Ishikawa (cell line): ENCODE measurements at regions not wholly inside any gene's neighbourhood (a gene's known extent, or its start where the extent isn't known, plus 50 kb on each side); places are given as distances from the start of the nearest gene placed in this dataset.

Experiments used
- CEBPB ChIP-seq: IDR thresholded peaks from 2 replicates; pipeline ENCODE4 v1.6.1; 2012
- CREB1 ChIP-seq: IDR thresholded peaks from 2 replicates; pipeline ENCODE4 v1.6.1; 2012; ENCODE audit warnings: low read depth
- EP300 ChIP-seq: IDR thresholded peaks from 2 replicates; pipeline ENCODE4 v1.6.1; 2012; ENCODE audit warnings: borderline replicate concordance
- FOXM1 ChIP-seq: IDR thresholded peaks from 2 replicates; pipeline ENCODE4 v1.6.1; 2012; ENCODE audit warnings: low read depth, borderline replicate concordance
- NFIC ChIP-seq: IDR thresholded peaks from 2 replicates; pipeline ENCODE4 v1.6.1; 2012
- RAD21 ChIP-seq: IDR thresholded peaks from 2 replicates; pipeline ENCODE4 v1.6.1; 2012; ENCODE audit warnings: low read depth
- TAF1 ChIP-seq: IDR thresholded peaks from 2 replicates; pipeline ENCODE4 v1.6.1; 2012; ENCODE audit warnings: low read depth, mild to moderate bottlenecking
- TCF12 ChIP-seq: IDR thresholded peaks from 2 replicates; pipeline ENCODE4 v1.6.1; 2012; ENCODE audit warnings: low read depth
- YY1 ChIP-seq: IDR thresholded peaks from 2 replicates; pipeline ENCODE4 v1.6.1; 2012; ENCODE audit warnings: low read depth
- ZBTB7A ChIP-seq: IDR thresholded peaks from 2 replicates; pipeline ENCODE4 v1.6.1; 2012; ENCODE audit warnings: low read depth
- TF ChIP-seq, protein P1 (sequence below): IDR thresholded peaks from 2 replicates; pipeline ENCODE4 v1.6.1; 2012; ENCODE audit warnings: low read depth, mild to moderate bottlenecking
- TF ChIP-seq, protein P2 (sequence below): IDR thresholded peaks from 2 replicates; pipeline ENCODE4 v1.6.1; 2012
- TF ChIP-seq, protein P3 (sequence below): IDR thresholded peaks from 2 replicates; pipeline ENCODE4 v1.6.1; 2012

DNA sequence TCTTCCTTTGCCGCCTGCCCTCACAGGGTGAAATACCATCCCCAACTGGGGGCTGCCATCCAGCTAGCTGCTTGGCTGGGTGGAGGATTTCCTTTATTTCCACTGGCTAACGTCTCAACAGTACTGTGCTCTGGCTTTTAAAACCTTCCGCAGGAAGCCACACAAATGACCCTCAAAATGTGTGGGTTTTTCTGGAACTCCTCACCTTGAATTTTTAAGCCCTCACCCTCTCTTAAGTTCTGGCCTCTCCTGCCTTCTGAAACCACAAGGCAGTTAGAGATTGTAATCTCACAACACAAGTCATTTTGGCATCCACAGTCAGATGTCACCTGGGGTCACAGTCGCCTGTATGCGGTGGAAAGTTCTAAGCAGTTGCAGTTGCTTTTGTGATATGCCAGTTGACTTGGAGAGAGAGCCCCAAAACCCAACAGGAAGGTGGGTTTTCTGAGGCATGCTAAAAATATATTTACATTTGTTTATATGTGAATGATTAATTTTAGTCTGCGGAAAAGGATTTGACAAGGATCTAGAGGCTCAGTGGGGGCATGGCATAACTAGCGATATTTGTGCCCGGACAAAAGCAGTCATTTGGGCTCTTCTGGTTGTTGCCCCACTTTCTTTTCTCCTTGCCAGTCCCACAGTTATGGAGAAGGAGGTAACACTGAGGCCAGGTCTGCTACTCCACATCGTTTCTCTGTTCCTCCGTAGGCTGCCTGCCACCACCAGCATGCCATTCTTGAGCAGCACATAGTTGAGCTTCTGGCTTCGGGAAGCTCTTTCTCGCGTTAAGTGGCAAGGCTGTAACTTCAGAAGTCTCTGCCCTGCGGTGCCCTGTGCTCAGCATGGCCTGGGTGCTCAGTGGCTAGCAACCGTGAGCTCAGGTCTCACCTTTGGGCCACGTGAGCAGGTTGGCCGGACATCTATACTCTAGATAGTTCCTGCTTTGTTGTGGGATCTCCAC, 335.3 kb downstream of the CD83 start:
- TF ChIP-seq YY1 (no peak), CREB1 (no peak), FOXM1 (no peak), CEBPB (no peak), EP300 (no peak), RAD21 (no peak), TAF1 (no peak), TCF12 (no peak), NFIC (no peak), ZBTB7A (no peak)
- TF ChIP-seq, protein P1, sequence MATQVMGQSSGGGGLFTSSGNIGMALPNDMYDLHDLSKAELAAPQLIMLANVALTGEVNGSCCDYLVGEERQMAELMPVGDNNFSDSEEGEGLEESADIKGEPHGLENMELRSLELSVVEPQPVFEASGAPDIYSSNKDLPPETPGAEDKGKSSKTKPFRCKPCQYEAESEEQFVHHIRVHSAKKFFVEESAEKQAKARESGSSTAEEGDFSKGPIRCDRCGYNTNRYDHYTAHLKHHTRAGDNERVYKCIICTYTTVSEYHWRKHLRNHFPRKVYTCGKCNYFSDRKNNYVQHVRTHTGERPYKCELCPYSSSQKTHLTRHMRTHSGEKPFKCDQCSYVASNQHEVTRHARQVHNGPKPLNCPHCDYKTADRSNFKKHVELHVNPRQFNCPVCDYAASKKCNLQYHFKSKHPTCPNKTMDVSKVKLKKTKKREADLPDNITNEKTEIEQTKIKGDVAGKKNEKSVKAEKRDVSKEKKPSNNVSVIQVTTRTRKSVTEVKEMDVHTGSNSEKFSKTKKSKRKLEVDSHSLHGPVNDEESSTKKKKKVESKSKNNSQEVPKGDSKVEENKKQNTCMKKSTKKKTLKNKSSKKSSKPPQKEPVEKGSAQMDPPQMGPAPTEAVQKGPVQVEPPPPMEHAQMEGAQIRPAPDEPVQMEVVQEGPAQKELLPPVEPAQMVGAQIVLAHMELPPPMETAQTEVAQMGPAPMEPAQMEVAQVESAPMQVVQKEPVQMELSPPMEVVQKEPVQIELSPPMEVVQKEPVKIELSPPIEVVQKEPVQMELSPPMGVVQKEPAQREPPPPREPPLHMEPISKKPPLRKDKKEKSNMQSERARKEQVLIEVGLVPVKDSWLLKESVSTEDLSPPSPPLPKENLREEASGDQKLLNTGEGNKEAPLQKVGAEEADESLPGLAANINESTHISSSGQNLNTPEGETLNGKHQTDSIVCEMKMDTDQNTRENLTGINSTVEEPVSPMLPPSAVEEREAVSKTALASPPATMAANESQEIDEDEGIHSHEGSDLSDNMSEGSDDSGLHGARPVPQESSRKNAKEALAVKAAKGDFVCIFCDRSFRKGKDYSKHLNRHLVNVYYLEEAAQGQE = no peak
- TF ChIP-seq, protein P2, sequence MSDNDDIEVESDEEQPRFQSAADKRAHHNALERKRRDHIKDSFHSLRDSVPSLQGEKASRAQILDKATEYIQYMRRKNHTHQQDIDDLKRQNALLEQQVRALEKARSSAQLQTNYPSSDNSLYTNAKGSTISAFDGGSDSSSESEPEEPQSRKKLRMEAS = no peak
- TF ChIP-seq, protein P3, sequence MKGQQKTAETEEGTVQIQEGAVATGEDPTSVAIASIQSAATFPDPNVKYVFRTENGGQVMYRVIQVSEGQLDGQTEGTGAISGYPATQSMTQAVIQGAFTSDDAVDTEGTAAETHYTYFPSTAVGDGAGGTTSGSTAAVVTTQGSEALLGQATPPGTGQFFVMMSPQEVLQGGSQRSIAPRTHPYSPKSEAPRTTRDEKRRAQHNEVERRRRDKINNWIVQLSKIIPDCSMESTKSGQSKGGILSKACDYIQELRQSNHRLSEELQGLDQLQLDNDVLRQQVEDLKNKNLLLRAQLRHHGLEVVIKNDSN = no peak
